ENCODE measurements at regions not wholly inside any gene's neighbourhood (a gene's known extent, or its start where the extent isn't known, plus 50 kb on each side); places are given as distances from the start of the nearest gene placed in this dataset.
"Not testable (repeated sequence)": the region's sequence is repeated elsewhere in the genome, so short reads cannot be mapped to it uniquely, and the experiment has no call there.

DNA sequence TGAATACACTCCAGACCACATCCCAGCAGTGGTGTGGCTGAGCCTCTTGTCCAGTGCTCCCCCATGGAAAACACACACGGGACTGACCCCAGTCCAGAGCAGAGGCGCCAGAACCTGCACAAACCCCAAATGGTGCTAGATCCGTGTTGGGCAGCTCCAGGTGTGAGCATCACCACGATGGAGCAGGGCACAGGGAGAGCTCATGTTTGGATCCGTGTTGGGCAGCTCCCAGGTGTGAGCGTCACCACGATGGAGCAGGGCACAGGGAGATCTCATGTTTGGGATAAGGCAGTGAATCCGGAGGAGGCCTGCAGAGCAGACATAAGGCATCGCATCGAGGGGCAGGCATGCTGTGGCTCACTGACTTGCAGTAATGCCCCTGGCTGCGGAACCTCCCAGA is 460.0 kb upstream of the MYT1L start:
- FAIRE-seq (no peak), DNase-seq (ENCODE audit: low spot score in 2 of 2) (no peak)

DNA sequence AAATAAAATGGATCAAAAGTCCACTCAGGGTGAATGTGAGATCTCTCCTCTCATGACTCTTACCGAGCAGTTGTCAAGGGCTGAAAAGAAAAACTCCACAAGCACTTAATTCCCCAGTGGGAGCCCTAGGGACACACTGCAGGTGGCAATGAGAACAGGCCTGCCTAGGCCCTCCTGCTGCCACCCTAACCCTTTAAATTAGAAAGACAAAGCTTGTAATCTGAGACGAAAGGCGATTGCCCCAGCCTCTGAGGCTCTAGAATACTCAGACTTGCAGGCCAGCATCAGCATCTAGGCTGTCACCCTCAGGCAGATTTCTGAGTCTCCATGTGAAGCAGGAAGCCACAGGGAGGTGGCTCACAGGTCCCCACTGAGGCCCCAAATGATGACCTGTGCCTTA is 457.0 kb upstream of the MYT1L start:
- FAIRE-seq (no peak), DNase-seq (ENCODE audit: low spot score in 2 of 2) (no peak)

DNA sequence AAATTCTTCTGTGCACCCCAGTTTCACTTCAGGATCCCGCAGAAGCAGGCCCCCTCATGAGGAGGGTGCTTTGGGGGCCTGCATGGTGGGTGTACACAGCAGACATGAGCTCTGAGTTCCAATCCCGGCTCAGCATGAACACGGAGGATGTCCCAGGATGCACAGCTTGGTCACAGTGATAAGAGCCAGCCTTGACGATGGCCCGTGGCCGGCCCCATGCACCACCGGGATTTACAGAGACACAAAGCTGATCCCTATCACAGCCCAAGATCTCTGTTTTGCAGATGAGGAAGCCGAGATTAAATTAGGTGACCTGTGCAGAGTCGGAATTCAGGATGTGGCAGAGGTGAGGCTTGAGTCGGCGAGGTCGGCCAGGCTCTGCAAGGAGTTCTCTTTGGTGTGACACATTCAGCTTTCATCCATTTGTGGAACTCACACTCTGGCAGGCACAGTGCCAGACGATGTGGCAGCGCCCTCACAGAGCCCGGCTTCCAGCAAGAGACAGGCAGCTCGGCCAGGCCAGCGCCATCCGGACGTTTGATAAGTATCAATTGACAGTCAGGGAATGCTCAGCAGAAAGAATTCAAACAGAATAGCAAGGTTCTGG is 456.3 kb upstream of the MYT1L start:
- no peak for FAIRE-seq
- no peak for DNase-seq (ENCODE audit: low spot score in 2 of 2)

DNA sequence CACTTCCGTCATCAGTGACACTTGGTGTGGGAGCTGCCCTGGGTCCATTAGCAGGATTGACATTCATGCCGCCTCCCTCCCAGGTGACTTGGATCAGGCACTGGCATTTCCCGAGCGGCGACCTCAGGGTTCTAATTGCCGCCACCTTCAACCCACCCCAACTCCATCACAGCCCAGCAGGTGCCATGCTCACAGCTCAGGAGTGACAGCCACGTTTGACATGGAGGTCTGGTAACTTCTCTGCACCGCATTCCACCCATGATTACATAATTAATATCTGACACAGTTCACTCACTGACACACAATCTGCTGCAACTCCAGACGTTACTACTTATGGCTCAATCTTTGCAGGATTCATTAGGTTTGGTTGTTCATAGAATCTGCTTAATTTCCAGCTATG is 450.9 kb upstream of the MYT1L start:
- FAIRE-seq: no peak
- DNase-seq (ENCODE audit: low spot score in 2 of 2): no peak

DNA sequence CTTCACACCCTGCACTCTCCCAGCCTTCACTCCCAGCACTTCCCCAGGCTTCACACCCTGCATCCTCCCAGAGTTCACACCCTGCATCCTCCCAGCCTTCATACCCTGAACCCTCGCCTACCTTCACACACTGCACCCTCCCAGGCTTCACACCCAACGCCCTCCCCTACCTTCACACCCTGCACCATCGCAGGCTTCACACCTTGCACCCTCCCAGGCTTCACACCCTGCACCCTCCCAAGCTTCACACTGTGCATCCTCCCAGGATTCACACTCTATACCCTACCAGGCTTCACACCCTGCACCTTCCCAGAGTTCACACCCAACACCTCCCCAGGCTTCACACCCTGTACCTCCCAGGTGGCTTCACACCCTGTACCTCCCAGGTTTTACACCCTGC is 448.7 kb upstream of the MYT1L start:
- FAIRE-seq: no peak
- DNase-seq (ENCODE audit: low spot score in 2 of 2): no peak

DNA sequence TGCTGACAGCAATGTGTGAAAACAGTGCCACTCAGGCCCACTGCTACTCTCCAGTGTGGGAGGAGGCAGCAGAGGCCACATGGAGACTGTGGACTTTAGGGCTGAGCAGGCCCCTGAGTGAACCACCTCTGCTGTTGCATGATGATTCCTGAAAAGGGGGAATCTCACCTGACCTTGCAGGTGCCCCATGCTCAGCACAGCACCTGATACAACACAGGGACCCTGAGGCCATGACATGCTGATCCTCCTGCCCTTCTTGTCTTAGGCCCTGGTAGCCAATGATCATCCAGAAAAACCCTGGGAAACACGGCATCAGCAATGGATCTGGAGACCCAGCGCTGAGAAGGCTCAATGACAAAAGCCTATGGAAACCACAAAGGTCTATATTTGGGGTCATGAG is 446.8 kb upstream of the MYT1L start:
- DNase-seq (ENCODE audit: low spot score in 2 of 2): no peak
- no peak for FAIRE-seq

DNA sequence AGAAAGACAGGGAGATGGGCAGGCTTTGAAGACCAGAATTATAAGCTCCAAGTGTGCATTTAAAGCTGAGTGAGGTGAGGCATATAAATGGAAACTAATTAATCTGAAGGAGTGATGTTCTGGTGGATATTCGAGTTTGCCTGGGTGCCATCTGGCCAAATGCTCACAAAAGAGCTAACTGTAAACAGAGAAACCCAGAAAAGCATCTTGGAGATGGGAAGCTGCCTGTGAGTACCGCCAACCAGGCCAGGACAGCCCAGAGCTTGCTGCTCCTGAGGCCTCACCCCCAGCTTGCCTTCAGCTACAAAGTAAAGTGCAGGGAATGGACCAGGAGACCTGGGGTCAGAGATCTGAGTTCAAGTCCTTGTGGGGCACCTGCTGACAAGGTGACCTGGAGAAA is 446.1 kb upstream of the MYT1L start:
- DNase-seq (ENCODE audit: low spot score in 2 of 2) (no peak), FAIRE-seq (no peak)

DNA sequence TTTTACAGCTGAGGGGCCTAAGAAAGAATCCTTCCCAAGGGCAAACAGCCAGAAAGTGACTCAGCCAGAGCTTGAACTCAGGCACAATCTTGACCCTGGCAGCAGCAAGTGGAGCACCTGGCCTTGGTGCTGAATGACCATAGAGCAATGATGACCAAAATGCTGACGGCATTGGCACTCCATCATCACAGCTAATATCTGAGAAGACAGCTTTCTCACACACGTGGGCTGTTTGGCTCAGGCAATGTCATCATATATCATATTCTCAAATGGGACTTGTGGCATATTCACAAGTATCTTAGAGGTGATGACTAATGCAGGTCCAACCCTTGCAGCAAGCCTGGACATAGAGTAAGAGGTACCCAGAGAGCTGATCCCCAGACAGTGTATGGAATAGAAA is 443.9 kb upstream of the MYT1L start:
- FAIRE-seq (no peak), DNase-seq (ENCODE audit: low spot score in 2 of 2) (no peak)

DNA sequence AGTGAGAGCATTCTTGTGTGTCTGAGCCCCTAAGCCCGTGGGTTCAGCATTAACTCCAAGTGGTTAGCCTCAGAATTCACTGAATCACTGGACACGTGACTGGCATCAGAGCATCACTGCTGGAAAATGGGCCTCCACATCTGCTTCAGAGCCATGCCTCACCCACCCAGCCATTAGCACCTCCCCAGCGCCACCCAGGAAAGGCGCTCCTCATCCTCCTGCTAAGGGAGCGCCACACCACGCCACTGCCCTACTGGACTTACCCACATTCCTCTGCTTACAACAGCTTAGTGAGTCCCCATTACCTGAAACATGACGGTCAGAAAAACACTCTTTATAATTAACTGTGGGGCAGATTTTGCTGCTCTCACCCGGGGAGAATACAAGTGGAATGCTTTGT is 442.6 kb upstream of the MYT1L start:
- FAIRE-seq (no peak), DNase-seq (ENCODE audit: low spot score in 2 of 2) (no peak)

DNA sequence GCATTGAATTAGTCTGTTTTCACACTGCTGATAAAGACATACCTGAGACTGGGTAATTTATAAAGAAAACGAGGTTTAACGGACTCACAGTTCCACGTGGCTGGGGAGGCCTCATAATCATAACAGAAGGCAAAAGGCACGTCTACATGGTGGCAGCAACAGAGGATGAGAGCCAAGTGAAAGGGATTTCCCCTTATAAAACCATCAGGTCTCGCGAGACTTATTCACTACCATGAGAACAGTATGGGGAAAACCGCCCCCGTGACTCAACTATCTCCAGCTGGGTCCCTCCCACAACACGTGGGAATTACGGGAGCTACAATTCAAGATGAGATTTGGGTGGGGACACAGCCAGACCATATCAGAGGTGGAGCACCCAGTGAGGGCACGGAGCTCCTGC is 442.0 kb upstream of the MYT1L start:
- FAIRE-seq; DNase-seq (ENCODE audit: low spot score in 2 of 2): not testable (repeated sequence)

DNA sequence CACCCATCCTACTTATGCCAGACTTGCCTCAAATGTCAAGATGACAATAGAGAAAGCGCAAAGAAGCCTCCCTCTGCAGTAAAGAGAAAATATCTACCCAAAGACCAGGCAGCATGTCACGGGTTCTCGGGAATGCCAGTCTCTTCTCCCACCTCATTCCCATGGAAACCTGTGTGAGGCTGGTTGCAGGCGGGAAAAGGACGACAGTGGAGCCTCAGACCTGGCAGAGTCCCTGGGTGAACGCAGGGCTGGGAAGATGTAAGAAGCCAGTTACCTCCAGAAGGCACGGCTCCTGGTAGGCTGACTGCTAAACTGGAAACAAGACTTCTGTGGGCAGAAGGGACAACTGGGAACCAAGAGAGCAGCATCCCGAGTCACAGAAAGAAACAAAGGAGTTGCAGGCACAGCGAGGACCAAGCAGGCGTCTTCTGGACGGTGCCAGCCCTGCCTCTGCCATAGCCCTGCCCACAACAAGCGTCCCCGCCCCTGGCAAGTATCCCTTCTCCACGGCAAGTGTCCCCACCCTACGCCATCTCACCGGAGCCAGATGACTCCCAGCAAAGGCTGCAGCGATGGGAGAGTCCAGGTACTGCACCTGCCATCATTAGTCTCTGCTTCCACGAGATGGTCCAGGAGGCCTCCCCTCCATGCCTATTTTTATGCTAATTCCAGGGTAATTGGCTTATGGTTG is 440.8 kb upstream of the MYT1L start:
- FAIRE-seq: no peak
- DNase-seq (ENCODE audit: low spot score in 2 of 2): no peak

DNA sequence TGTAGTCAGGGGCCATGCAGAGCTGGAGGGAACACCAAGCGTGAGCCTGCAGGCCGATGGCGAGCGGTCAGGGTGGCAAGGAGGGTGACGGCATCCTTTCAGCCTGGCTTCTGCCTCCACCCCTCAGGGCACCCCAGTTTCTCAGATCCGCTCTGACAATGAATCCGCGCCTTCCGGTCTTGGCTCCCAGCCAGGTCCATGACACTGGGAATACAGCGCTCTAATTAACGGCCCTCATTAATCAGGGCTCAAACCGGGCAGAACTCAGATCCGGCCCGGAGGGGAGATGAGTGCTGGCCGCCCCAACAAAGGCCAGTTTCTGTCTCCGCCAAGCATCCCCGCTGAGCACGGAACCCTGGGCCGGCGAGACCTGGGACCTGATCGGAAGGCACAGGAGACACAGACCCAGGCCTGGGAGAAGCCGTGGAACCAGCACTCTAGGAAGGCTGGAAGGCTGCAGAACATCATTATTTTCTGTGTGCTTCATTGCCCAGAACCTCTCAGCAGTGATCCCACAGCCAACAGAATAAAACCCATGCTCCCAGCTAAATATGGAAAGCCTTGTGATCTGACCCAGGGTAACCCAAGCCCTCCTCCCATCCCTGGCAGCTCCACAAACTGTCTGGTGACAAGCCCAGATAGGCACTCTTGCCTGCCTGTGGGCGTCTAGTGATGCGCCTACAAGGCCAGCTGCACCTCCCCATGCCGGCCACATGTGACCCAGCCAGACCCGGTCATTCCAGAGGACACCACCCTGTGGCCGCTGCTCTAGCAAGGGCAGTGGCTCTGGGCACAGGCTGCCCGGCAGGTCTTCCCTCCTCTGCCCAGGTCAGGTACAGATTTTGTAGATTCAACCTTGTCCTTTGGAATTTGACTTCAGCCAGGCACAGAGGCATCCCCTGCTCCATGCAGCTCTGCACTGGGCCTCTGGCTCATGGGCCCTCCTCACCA is 438.7 kb upstream of the MYT1L start:
- DNase-seq (ENCODE audit: low spot score in 2 of 2): peak; percentile 31 to 54
- no peak for FAIRE-seq

DNA sequence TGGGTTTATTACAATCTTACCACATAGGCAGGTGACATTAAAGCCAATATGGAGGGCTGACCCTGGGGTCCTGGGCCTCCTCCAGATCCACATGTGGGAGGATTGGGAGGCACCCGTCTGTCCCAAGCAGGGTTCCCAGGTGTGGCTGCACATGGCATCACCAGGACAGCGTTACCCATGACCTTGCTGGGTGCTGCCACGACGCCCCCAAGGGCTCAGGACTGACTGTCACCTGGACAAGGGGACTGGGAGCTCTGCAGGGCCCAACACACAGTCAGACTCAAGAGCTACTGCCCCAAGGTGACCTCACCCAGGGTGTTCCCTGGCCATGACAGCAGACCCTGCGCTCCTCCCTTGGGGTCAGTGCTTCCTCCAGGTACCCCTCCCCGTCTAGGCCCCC is 437.4 kb upstream of the MYT1L start:
- DNase-seq (ENCODE audit: low spot score in 2 of 2) (no peak), FAIRE-seq (no peak)

DNA sequence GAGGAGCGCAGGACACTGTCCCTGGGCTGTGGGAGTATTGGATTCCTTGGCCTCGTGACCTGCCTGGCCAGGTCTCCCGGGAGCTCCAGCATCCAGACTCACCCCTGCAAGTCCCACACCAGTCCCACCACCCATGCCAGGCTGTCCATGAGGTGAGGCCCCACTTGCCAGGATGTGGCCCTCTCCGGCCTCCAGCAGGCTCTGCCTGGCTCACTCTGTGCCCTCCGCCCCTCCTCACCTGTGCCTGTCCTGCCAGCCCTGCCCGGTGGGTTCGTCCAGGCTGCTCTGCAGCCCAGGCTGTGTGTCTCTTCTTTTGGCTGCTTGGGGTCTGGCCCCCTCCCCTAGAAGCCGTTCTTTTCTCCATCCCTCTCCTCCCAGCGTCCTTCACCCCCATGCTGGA is 436.8 kb upstream of the MYT1L start:
- FAIRE-seq: no peak
- no peak for DNase-seq (ENCODE audit: low spot score in 2 of 2)

DNA sequence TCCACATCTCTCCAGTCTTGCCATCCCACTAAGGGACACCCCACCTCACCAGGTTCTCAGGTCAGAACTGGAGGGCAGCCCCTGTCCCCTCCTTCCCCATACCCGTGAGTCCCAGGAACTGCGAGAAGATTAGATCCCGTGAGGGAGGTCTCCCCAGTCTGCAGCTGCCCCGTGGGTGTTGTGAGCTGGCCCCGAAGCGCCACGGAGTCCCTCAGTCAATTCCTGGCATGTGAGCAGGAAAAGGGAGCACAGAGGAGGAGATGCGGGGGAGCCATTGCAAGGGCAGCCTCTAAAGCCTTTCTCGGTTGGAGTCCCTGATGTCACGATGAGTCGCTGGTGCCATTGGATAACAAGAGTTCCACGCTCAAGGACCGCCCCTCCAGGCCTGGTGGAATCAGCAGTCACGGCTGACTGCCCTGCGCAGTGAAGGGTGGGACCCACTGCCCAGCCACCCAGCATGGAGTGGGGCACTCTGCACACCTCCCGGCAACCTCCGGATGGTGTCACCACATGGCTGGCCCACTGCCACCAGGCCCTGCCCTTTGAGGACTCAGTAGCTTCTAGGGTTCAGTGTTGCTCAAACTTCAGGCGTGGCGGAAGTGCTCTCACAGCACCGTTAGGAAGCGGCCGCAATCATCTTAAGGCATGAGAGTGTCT is 434.9 kb upstream of the MYT1L start:
- FAIRE-seq: no peak
- no peak for DNase-seq (ENCODE audit: low spot score in 2 of 2)

DNA sequence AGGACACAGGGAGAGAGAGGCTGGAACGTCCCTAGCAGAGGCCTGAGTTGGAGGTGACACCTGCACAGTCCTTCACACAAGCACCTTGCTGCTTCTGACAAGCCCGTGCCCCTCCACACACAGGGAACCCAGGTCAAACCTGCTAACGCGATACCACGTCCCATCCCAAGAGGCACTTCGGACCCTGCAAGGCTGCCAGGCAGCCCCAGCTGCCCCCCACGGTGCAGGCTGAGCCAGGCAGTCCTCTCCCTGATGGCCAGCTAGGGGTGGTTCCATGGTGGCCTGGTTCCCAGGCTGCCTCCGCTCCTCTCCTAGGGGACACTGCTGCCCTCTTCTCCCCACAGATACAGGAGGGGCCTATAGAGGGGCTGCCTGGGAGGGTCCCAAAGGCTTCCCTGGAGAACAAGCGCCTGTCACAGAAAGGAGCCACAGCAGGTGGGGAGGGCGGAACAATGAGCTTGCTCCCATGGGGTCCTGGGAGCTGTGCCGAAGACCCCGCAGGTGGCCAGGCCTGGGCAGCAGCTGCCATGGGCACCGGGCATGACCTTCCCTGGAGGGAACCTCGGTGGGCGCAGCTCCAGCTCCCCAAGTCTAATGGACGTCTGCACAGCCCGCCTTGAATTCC is 434.2 kb upstream of the MYT1L start:
- DNase-seq (ENCODE audit: low spot score in 2 of 2): no peak
- FAIRE-seq: no peak

DNA sequence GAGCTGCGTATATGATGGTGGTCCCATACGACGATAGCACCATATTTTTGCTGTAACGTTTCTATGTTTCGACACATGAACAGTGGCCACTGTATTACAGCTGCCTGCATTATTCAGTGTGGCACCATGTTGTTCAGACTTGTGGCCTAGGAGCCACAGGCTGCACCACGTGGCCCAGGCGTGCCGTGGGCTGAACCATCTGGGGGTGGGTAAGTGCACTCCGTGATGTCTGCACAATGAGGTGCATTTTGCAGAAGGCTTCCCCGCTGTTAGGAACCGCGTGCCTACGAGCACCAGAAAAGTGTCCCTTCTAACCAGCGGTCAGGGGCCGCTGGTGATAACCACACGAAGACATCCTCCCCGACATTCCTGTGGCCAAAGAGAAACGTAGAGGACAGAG is 433.7 kb upstream of the MYT1L start:
- no peak for DNase-seq (ENCODE audit: low spot score in 2 of 2)
- no peak for FAIRE-seq

DNA sequence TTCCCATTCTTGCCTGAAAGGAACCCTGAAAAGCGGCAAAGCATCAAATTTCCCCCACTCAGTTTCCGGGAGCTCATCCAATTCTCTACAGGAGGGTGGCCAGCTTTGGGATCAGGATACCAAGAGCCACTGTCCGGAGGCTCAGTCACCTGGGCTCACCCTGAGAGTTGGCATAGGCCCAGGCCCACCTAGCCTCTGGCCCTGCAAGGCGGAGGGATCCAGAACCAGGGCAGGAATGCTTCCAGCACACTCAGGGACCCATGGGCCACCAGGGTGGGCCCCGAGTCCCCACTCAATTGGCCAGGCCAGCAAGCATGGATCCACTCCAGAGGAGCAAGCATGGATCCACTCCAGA is 432.9 kb upstream of the MYT1L start:
- no peak for FAIRE-seq
- no peak for DNase-seq (ENCODE audit: low spot score in 2 of 2)

DNA sequence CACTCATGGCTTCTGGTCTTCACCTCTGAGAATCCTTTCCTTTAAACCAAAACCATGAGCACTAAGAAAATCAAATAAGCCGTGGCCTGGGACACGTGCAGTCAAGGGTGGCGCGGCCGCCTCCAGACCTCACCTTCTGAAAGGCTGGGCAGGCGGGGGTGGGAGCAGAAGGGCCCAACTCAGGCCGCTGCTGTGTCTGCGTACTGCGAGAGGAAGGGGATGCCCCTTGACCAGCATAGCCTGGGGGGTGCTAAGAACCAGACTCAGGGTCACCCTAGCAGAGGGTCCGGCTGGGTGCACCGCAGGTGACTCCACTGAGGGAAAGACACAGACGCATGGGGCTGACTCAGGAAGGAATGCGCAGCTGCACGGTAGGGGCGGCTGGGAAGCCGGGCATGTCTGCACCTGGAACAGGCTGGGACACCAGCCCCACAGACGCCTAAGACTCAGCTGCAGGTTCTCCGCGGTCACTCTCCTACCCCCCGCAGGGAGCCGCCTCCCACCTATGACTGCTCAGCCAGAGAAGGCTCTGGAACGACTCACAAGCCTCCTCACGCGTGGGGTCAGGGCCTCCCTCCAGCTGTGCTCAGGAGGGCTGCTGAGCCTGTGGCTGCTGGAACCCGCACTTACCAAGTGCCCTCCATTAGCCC is 432.4 kb upstream of the MYT1L start:
- FAIRE-seq (no peak), DNase-seq (ENCODE audit: low spot score in 2 of 2) (peak in 1 of 2 donors; percentile 42)

DNA sequence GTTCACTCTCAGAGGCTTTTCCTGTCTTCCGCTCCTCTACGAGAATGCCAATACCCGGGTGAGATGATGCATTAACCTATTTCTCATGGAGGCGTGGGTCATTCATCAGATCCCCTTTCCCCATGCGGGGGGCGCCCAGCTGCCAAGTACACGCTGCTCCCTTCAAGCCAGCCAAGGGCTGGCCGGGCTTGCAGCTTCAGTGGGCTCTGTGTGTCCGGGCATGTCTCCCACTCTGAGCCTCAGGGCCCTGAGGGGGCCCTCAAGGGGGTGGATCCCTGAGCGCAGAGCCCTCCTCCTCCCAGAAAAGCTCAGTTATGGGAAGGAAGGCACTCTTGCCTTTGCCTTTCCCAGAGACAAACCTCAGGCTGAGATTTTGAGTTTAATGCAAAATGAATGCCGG is 431.8 kb upstream of the MYT1L start:
- FAIRE-seq (no peak), DNase-seq (ENCODE audit: low spot score in 2 of 2) (no peak)
